BJ (cell line): ENCODE measurements at regions not wholly inside any gene's neighbourhood (a gene's known extent, or its start where the extent isn't known, plus 50 kb on each side); places are given as distances from the start of the nearest gene placed in this dataset.
"Not testable (repeated sequence)": the region's sequence is repeated elsewhere in the genome, so short reads cannot be mapped to it uniquely, and the experiment has no call there.

Experiments
- CTCF ChIA-PET: fragments of 350-600 bp; formaldehyde crosslinking; extraction: SDS; loops from one replicate; lab custom pipeline; 2021; ENCODE audit warnings: antibody characterized with exemption, inconsistent platforms; lab: Yijun Ruan, JAX
- POLR2A ChIA-PET: fragments of 300-600 bp; sonication (Branson Sonifier 250); formaldehyde crosslinking; extraction: SDS; loops from one replicate; lab custom pipeline; 2021; ENCODE audit warnings: antibody characterized with exemption; lab: Charles Lee
- DNase-seq: peaks from one replicate; pipeline ENCODE4 v3.0.0-alpha.2; 2011; ENCODE audit warnings: low read depth
- H3K27me3 ChIP-seq: 2 replicates; pipeline ENCODE4 v1.6.0; 2011; ENCODE audit warnings: low read length; ENCODE audit not compliant: control insufficient read depth, insufficient read depth
- H3K36me3 ChIP-seq: 2 replicates; pipeline ENCODE4 v1.5.1; 2011; ENCODE audit warnings: low read length; ENCODE audit not compliant: control insufficient read depth, insufficient read depth
- H3K4me3 ChIP-seq: 2 replicates; pipeline ENCODE4 v1.5.1; 2011; ENCODE audit warnings: low read depth, mild to moderate bottlenecking, control low read depth, low read length
- TF ChIP-seq, protein P1 (sequence below): IDR thresholded peaks from 2 replicates; pipeline ENCODE4 v1.5.1; 2011; ENCODE audit warnings: low read depth, mild to moderate bottlenecking, control low read depth, inconsistent platforms, low read length, moderate library complexity; ENCODE audit not compliant: insufficient read depth

DNA sequence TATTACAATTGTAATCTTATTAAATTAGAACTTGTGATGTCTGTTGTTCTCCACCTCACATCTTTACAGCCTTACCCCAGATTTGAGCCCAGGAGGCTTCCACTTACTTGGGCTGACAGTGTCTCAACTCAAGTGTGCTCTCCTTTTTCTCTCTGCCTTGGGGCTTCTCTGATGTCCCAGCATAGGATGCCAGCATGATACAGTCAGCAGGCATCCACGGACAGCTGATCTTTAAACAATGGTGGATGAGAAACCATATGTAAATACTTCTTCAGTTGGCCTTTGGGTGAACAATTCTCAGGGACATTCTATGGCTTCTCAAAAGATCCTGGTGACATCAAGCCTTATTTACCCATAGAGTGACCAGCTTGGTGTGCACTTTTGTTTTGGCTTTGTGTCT is 107.6 kb upstream of the GORAB start:
- ChIA-PET POLR2A (no interaction called here), CTCF (interaction anchor here (1.3 kb wide), 1 partner anchor 9 kb away, joined by 4 read pairs; no protein-coding TSS in a partner anchor)
- DNase-seq: no peak
- Histone ChIP-seq H3K36me3 (no peaks in the 10 kb centered on the region), H3K27me3 (no peaks in the 10 kb centered on the region), H3K4me3 (no peak overlapping the region)
- TF ChIP-seq, protein P1, sequence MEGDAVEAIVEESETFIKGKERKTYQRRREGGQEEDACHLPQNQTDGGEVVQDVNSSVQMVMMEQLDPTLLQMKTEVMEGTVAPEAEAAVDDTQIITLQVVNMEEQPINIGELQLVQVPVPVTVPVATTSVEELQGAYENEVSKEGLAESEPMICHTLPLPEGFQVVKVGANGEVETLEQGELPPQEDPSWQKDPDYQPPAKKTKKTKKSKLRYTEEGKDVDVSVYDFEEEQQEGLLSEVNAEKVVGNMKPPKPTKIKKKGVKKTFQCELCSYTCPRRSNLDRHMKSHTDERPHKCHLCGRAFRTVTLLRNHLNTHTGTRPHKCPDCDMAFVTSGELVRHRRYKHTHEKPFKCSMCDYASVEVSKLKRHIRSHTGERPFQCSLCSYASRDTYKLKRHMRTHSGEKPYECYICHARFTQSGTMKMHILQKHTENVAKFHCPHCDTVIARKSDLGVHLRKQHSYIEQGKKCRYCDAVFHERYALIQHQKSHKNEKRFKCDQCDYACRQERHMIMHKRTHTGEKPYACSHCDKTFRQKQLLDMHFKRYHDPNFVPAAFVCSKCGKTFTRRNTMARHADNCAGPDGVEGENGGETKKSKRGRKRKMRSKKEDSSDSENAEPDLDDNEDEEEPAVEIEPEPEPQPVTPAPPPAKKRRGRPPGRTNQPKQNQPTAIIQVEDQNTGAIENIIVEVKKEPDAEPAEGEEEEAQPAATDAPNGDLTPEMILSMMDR: no peak

DNA sequence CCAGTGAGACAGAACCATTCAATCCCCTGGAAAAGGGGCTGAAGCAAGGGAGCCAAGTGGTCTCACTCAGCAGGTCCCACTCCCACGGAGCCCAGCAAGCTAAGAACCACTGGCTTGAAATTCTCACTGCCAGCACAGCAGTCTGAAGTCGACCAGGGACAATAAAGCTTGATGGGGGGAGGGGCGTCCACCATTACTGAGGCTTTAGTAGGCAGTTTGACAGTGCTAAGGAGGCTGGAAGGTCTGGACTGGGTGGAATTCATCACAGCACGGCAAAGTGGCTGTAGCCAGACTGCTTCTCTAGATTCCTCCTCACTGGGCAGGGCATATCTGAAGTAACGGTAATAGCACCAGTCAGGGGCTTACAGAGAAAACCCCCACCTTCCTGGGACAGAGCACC is 105.4 kb upstream of the GORAB start:
- Histone ChIP-seq H3K27me3 (no peaks in the 10 kb centered on the region), H3K36me3 (no peaks in the 10 kb centered on the region), H3K4me3 (no peak overlapping the region)
- POLR2A ChIA-PET: no interaction called here
- TF ChIP-seq, protein P1: no peak
- no peak for DNase-seq
- CTCF ChIA-PET: no interaction called here

DNA sequence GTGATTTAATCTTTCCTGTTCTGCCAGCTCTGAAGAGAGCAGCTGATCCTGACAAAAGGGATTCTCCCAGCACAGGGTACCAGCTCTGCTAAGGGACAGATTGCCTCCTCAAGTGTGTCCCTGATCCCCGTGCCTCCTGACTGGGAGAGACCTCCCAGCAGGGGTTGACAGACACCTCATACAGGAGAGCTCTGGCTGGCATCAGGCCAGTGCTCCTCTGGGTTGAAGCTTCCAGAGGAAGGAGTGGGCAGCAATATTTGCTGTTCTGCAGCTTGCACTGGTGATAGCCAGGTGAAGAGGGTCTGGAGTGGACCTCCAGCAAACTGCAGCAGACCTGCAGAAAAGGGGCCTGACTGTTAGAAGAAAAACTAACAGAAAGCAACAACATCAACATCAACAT is 105.0 kb upstream of the GORAB start:
- CTCF ChIA-PET: not testable (repeated sequence)

DNA sequence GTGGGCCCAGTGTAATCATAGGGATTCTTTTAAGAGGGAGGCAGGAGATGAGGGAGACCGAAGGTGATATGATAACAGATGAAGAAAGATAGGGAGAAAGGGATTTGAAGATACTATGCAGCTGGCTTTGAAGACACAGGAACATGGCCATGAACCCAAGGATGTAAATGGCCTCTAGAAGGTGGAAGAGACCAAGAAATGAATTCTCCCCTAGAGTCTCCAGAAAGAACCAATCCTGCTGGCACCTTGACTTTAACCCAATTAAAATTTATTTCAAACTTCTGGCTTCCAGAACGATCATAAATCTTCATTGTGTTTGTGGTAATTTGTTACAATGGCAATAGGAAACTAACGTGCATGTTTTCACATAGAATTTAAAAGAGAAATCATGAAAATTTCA is 95.0 kb upstream of the GORAB start:
- Histone ChIP-seq H3K36me3 (no peaks in the 10 kb centered on the region), H3K27me3 (no peaks in the 10 kb centered on the region), H3K4me3 (no peak overlapping the region)
- TF ChIP-seq, protein P1: no peak
- DNase-seq: no peak
- POLR2A ChIA-PET: no interaction called here
- CTCF ChIA-PET: no interaction called here

More for the DNA sequence above, 105.0 kb upstream of the GORAB start:
- H3K27me3 ChIP-seq, DNase-seq, H3K4me3 ChIP-seq, H3K36me3 ChIP-seq, POLR2A ChIA-PET: not testable (repeated sequence)

DNA sequence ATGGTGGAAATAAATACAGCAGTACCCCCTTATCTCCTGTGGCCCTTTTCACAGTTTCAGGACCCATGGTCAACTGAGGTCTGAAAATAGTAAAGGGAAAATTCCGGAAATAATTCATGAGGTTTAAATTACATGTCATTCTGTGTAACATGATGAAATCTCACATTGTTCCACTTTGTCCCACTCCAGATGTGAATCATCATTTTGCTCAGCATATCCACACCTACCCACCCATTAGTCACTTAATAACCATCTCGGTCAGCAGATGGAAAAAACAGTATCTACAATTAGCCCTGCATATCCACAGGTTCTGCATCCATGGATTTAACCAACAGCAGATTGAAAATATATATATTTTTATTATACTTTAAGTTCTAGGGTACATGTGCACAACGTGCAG is 86.9 kb upstream of the GORAB start:
- no peak overlapping the region for H3K4me3 ChIP-seq
- CTCF ChIA-PET: interaction anchor here (0.8 kb wide), 1 partner anchor 29 kb away, joined by 3 read pairs; no protein-coding TSS in a partner anchor
- H3K36me3 ChIP-seq: no peaks in the 10 kb centered on the region
- DNase-seq: peak; percentile 67
- H3K27me3 ChIP-seq: no peaks in the 10 kb centered on the region
- POLR2A ChIA-PET: no interaction called here
- TF ChIP-seq, protein P1: no peak

DNA sequence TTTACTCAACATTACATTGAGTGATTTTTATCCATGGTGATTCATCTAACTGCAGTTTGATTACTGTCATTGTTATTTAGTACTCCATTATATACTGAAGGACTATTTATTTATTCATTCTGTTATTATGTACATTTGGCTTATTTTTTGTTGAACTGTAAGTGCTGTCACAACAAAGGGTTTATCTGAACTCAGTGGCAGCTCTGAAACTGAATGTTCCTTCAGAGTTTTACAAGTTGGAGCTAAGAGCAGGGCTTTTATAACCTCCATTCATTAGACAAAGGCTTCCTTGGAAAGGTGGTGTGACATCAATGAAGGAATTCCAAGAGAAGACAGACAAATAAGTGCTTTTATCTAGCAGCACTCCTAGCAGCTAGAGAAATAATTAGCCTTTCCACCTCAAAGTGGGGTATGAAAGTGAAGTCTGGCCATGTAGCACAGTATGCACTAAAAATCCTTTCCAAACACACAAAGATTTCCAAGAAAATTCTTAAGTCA is 83.3 kb upstream of the GORAB start:
- H3K36me3 ChIP-seq: no peaks in the 10 kb centered on the region
- TF ChIP-seq, protein P1: no peak
- no peaks in the 10 kb centered on the region for H3K27me3 ChIP-seq
- CTCF ChIA-PET: interaction anchor here (1.3 kb wide), 1 partner anchor 9 kb away, joined by 3 read pairs; no protein-coding TSS in a partner anchor
- POLR2A ChIA-PET: no interaction called here
- no peak for DNase-seq
- H3K4me3 ChIP-seq: no peak overlapping the region

DNA sequence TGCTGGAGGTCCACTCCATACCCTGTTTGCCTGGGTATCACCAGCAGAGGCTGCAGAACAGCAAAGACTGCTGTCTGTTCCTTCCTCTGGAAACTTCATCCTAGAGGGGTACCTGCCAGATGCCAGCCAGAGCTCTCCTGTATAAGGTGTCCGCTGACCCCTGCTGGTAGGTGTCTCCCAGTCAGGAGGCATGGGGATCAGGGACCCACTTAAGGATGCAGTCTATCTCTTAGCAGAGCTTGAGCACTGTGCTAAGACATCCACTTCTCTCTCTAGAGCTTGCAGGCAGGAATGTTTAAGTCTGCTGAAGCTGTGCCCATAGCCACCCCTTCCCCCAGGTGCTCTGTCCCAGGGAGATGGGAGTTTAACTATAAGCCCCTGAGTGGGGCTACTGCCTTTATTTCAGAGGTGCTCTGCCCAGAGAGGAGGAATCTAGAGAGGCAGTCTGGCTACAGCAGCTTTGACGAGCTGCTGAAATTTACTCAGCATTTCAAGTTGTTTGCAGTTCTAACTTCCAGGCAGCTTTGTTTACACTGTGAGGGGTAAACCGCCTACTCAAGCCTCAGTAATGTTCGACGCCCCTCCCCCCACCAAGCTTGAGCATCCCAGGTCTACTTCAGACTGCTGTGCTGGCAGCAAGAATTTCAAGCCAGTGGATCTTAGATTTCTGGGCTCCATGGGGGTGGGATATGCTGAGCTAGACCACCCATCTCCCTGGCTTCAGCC is 74.5 kb upstream of the GORAB start:
- H3K36me3 ChIP-seq, H3K4me3 ChIP-seq, H3K27me3 ChIP-seq, POLR2A ChIA-PET, DNase-seq: not testable (repeated sequence)
- CTCF ChIA-PET: interaction anchor here (1.8 kb wide), 1 partner anchor 10 kb away, joined by 3 read pairs; no protein-coding TSS in a partner anchor
